H54 (cell line): ENCODE measurements at regions not wholly inside any gene's neighbourhood (a gene's known extent, or its start where the extent isn't known, plus 50 kb on each side); places are given as distances from the start of the nearest gene placed in this dataset.
"Not testable (repeated sequence)": the region's sequence is repeated elsewhere in the genome, so short reads cannot be mapped to it uniquely, and the experiment has no call there.

Source experiments
- DNase-seq: peaks from one replicate; pipeline ENCODE4 v3.0.0; 2011; ENCODE audit warnings: low spot score, mixed read lengths; ENCODE audit not compliant: insufficient read length
- FAIRE-seq: peaks from 3 replicates; lab custom pipeline; 2011; peaks lifted over from hg19 to GRCh38; lab: Jason Lieb, UNC
- POLR2A ChIP-seq: IDR thresholded peaks from 2 replicates; pipeline ENCODE4 v1.6.1; 2011; ENCODE audit warnings: low read depth, mild to moderate bottlenecking, low read length

- TF ChIP-seq POLR2A = no peak
- FAIRE-seq (no peak), DNase-seq (no peak)
Measured at GRCh38 chr4:112031712-112032328, 113.4 kb upstream of the FAM241A start.

GRCh38 chr4:112036886-112037285 lies 108.4 kb upstream of the FAM241A start:
- DNase-seq (no peak), FAIRE-seq (no peak)
- no peak for TF ChIP-seq POLR2A

- TF ChIP-seq POLR2A = no peak
- no peak for FAIRE-seq
- no peak for DNase-seq
Measured at GRCh38 chr4:112038861-112039260, 106.4 kb upstream of the FAM241A start.

- not testable (repeated sequence) for DNase-seq, FAIRE-seq
Measured at GRCh38 chr4:112049119-112049518, 96.1 kb upstream of the FAM241A start.

GRCh38 chr4:112053825-112054350 lies 91.4 kb upstream of the FAM241A start:
- FAIRE-seq = no peak
- DNase-seq = no peak
- TF ChIP-seq POLR2A = no peak

GRCh38 chr4:112055100-112055499 lies 90.2 kb upstream of the FAM241A start:
- no peak for TF ChIP-seq POLR2A
- DNase-seq (no peak), FAIRE-seq (no peak)

- DNase-seq = no peak
- no peak for FAIRE-seq
- no peak for TF ChIP-seq POLR2A
Measured at GRCh38 chr4:112057470-112057869, 87.8 kb upstream of the FAM241A start.

- no peak for TF ChIP-seq POLR2A
- no peak for DNase-seq
- no peak for FAIRE-seq
Measured at GRCh38 chr4:112058433-112058832, 86.8 kb upstream of the FAM241A start.

- DNase-seq (no peak), FAIRE-seq (peak; percentile 48)
- TF ChIP-seq POLR2A = no peak
Measured at GRCh38 chr4:112060212-112060611, 85.0 kb upstream of the FAM241A start.

GRCh38 chr4:112061207-112061817 lies 83.9 kb upstream of the FAM241A start:
- FAIRE-seq = no peak

GRCh38 chr4:112063260-112063659 lies 82.0 kb upstream of the FAM241A start:
- TF ChIP-seq POLR2A = no peak
- FAIRE-seq (no peak), DNase-seq (no peak)

More at GRCh38 chr4:112061207-112061817, 83.9 kb upstream of the FAM241A start:
- no peak for TF ChIP-seq POLR2A
- no peak for DNase-seq

- TF ChIP-seq POLR2A = no peak
- FAIRE-seq = no peak
- no peak for DNase-seq
Measured at GRCh38 chr4:112069110-112069509, 76.1 kb upstream of the FAM241A start.

GRCh38 chr4:112073181-112073580 lies 72.1 kb upstream of the FAM241A start:
- no peak for FAIRE-seq

GRCh38 chr4:112075129-112075753 lies 70.0 kb upstream of the FAM241A start:
- DNase-seq = peak; percentile 4
- FAIRE-seq = peak; percentile 86
- no peak for TF ChIP-seq POLR2A

More at GRCh38 chr4:112073181-112073580, 72.1 kb upstream of the FAM241A start:
- no peak for DNase-seq
- no peak for TF ChIP-seq POLR2A
